Lower leg skin (tissue), 3 donors: ENCODE measurements at regions not wholly inside any gene's neighbourhood (a gene's known extent, or its start where the extent isn't known, plus 50 kb on each side); places are given as distances from the start of the nearest gene placed in this dataset.

ENCODE experiments used
- POLR2A ChIP-seq, 2 donors: fragments of 450-650 bp; IDR thresholded peaks; one replicate each; pipeline ENCODE4 v1.6.1; 2016 to 2017; ENCODE audit warnings: antibody characterized with exemption in 2 of 2, mild to moderate bottlenecking in 1 of 2, moderate library complexity in 1 of 2
- TF ChIP-seq, protein P1 (sequence below), 3 donors: fragments of 450-650 bp; IDR thresholded peaks; one replicate each; pipeline ENCODE4 v1.5.1; 2016; ENCODE audit warnings: antibody characterized with exemption in 3 of 3, mild to moderate bottlenecking in 3 of 3, moderate library complexity in 2 of 3

DNA sequence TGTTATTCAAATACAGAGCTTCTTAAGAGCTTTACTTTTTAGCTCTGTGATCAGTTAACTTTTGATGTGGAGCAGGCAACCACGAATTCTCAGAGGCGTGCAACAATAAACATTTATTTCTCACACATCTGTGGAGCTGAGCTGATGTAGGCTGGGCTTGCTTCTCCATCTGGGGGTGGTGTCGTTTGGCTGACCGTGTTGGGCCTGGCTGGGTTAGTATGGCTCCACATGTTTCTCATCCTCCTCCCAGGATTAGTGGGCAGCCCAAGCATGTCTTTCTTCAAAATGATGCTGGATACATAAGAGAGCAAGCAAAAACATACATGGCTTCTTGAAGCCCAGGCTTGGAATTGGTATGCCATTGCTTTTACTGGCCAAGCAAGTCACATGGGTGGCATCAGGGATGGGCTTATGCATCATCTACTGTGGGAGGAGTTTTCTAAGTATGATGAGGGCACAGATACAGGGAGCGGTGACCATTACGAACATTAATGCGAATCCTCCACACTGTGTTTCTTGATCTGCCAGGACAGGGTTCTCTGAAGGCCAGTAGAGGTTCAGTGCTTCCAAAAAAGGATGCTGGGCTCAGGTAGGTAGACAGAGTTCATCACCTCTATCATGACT, 157.0 kb upstream of the TNP1 start:
- TF ChIP-seq, protein P1, sequence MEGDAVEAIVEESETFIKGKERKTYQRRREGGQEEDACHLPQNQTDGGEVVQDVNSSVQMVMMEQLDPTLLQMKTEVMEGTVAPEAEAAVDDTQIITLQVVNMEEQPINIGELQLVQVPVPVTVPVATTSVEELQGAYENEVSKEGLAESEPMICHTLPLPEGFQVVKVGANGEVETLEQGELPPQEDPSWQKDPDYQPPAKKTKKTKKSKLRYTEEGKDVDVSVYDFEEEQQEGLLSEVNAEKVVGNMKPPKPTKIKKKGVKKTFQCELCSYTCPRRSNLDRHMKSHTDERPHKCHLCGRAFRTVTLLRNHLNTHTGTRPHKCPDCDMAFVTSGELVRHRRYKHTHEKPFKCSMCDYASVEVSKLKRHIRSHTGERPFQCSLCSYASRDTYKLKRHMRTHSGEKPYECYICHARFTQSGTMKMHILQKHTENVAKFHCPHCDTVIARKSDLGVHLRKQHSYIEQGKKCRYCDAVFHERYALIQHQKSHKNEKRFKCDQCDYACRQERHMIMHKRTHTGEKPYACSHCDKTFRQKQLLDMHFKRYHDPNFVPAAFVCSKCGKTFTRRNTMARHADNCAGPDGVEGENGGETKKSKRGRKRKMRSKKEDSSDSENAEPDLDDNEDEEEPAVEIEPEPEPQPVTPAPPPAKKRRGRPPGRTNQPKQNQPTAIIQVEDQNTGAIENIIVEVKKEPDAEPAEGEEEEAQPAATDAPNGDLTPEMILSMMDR (IDR thresholded peaks at IDR 0.05): no peak
- no peak for TF ChIP-seq POLR2A (IDR thresholded peaks at IDR 0.05)
